ENCODE measurements at regions not wholly inside any gene's neighbourhood (a gene's known extent, or its start where the extent isn't known, plus 50 kb on each side); places are given as distances from the start of the nearest gene placed in this dataset.
"Not testable (repeated sequence)": the region's sequence is repeated elsewhere in the genome, so short reads cannot be mapped to it uniquely, and the experiment has no call there.

DNA sequence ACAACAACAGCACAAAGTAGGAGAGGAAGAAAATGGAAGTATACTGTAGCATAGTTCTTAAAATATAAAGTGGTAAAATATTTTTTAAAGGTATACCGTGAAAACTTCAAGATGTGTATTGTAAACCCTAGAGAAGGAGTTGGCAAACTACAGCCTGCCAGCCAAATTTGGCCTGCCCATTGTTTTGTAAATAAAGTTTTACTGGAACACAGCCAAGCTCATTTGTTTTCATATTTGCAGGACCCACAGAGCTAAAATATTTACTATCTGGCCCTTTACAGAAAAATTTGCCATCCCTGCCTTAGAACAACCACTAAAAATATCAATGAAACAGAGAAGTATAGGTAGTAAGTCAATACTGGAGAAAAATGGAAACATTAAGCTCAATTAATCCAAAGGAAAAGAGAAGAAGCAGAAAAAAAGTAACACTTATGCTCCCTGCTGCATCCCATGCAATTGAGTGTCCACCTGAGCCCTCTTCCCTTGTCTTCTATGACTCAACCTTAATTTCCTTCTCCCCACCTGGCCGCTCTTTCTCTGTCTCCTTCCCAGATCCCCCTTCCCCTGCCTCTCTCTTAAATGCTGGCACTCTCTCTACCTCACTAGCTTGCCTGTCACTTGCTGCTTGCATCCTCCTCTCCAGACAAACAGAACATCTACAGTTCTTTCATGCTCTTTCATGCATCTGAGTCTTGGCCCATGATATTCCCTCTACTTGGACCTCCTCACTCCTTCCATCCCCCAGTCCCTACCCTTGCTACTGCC is 50.6 kb upstream of the FER start:
- no peak for DNase-seq (ENCODE audit: insufficient read length)
- TF ChIP-seq TAF1 (IDR thresholded peaks at IDR 0.05; ENCODE audit: borderline replicate concordance, low read depth, low read length) (no peak), POLR2A (IDR thresholded peaks at IDR 0.05; ENCODE audit: low read depth, low read length) (no peak), POLR2AphosphoS5 (IDR thresholded peaks at IDR 0.05; ENCODE audit: low read depth, low read length) (no peak)
- FAIRE-seq, result no peak

DNA sequence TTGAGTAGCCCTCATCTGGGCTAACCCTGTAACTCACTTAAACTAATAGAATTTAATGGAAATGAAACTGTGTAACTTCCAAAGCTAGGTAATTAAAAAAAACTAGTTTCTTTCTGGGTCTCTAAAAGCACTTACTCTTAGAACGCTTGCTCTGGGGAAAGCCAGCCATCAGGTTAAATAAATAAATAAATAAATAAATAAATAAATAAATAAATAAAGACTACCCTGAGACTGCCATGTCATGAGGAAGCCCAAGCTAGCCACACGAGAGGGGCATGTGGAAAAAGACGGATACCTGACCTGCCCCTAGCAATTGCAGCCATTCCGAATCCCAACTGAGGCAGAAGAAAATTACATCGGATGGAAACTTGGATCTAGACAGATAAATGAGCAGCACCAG is 51.3 kb upstream of the FER start:
- DNase-seq (ENCODE audit: insufficient read length), result no peak
- no peak for FAIRE-seq
- TF ChIP-seq TAF1 (IDR thresholded peaks at IDR 0.05; ENCODE audit: borderline replicate concordance, low read depth, low read length) (no peak), POLR2A (IDR thresholded peaks at IDR 0.05; ENCODE audit: low read depth, low read length) (no peak), POLR2AphosphoS5 (IDR thresholded peaks at IDR 0.05; ENCODE audit: low read depth, low read length) (no peak)

DNA sequence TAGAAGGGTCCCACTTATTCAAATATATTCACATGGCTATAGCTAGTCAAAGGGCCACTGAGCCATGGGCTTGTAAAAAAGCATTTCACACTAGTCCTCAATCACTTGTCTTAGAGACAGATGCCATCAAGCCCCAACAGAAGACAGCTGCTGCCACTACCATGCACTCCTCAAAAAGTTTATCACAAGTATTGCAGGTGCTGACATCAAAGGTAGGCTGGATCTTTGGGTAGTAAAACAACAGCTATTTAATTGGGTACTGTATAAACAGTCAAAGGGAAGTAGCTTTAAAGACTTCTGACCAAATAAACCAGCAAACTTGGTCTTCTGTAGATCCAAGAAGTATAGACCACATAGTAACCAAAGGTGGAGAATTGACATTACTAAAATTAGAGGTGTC is 59.2 kb upstream of the FER start:
- FAIRE-seq, result peak; percentile 67
- TF ChIP-seq TAF1 (IDR thresholded peaks at IDR 0.05; ENCODE audit: borderline replicate concordance, low read depth, low read length), result no peak
- TF ChIP-seq POLR2AphosphoS5 (IDR thresholded peaks at IDR 0.05; ENCODE audit: low read depth, low read length), result no peak
- no peak for TF ChIP-seq POLR2A (IDR thresholded peaks at IDR 0.05; ENCODE audit: low read depth, low read length)
- no peak for DNase-seq (ENCODE audit: insufficient read length)

DNA sequence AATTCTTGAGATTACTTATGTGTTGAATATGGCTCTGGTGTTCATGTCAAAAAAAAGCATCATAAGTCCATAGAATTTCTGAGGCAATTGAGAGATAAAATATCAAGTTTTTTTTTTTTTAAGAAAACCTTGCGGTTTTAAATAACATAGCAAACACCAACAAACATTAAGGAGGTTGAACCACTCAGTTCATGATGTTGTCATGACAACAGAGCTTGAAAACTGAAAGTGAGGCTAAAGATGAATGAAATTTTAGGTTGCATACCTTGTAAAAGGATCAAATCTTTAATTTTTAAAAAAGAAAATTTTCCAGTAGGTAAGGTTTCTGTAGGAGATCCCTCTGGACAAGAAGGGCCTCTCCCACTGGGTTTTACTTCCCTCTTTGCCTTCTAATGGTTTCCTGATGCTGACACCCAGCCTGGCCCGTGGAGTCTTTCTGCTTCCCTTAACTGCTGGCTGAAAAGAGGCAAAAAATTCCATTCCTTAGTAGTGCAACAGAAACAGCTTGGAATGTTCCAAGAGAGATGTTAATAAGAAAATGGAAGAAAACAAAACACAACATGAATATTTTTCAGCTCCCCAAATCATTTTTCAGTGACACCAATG is 60.0 kb upstream of the FER start:
- FAIRE-seq, result peak; percentile 46

DNA sequence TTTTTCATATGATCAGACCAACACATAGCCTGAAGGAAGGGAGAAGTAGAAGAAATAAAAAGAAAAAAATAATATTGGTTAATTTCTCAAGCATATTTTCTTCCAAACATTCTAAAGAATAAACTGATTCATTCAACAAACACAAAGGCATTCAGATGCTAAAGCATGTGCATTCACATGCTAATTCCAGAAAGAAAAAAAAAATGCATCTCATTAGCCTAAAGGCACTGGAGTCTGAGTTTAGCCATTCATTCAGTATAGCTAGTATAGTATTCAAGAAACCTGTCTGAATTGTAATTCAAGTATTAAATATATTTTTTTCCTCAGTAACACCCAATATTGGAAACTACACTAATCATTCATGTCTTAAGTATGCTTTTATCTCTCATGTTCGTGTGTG is 61.0 kb upstream of the FER start:
- TF ChIP-seq TAF1 (IDR thresholded peaks at IDR 0.05; ENCODE audit: borderline replicate concordance, low read depth, low read length), result no peak
- no peak for TF ChIP-seq POLR2AphosphoS5 (IDR thresholded peaks at IDR 0.05; ENCODE audit: low read depth, low read length)
- no peak for TF ChIP-seq POLR2A (IDR thresholded peaks at IDR 0.05; ENCODE audit: low read depth, low read length)
- FAIRE-seq (no peak), DNase-seq (ENCODE audit: insufficient read length) (no peak)

More for the DNA sequence above, 60.0 kb upstream of the FER start:
- DNase-seq (ENCODE audit: insufficient read length), result no peak
- TF ChIP-seq POLR2AphosphoS5 (IDR thresholded peaks at IDR 0.05; ENCODE audit: low read depth, low read length) (no peak), POLR2A (IDR thresholded peaks at IDR 0.05; ENCODE audit: low read depth, low read length) (no peak), TAF1 (IDR thresholded peaks at IDR 0.05; ENCODE audit: borderline replicate concordance, low read depth, low read length) (no peak)

DNA sequence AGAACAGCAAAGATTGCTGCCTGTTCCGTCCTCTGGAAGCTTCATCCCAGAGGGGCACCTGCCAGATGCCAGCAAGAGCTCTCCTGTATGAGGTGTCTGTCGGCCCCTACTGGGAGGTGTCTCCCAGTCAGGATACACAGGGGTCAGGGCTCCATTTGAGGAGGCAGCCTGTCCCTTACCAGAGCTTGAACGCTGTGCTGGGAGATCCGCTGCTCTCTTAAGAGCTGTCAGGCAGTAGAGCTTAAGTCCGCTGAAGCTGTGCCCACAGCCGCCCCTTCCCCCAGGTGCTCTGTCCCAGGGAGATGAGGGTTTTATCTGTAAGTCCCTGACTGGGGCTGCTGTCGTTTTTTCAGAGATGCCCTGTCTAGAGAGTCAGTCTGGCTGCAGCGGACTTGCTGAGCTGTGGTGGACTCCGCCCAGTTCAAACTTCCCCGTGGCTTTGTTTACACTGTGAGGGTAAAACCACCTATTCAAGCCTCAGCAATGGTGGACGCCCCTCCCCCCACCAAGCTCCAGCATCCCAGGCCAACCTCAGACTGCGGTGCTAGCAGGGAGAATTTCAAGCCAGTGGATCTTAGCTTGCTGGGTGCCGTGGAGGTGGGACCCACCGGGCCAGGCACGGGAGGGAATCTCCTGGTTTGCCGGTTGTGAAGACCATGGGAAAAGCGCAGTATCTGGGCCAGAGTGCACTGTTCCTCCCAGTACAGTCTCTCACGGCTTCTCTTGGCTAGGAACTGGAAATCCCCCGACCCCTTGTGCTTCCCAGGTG is 62.1 kb upstream of the FER start:
- not testable (repeated sequence) for FAIRE-seq; DNase-seq (ENCODE audit: insufficient read length)

DNA sequence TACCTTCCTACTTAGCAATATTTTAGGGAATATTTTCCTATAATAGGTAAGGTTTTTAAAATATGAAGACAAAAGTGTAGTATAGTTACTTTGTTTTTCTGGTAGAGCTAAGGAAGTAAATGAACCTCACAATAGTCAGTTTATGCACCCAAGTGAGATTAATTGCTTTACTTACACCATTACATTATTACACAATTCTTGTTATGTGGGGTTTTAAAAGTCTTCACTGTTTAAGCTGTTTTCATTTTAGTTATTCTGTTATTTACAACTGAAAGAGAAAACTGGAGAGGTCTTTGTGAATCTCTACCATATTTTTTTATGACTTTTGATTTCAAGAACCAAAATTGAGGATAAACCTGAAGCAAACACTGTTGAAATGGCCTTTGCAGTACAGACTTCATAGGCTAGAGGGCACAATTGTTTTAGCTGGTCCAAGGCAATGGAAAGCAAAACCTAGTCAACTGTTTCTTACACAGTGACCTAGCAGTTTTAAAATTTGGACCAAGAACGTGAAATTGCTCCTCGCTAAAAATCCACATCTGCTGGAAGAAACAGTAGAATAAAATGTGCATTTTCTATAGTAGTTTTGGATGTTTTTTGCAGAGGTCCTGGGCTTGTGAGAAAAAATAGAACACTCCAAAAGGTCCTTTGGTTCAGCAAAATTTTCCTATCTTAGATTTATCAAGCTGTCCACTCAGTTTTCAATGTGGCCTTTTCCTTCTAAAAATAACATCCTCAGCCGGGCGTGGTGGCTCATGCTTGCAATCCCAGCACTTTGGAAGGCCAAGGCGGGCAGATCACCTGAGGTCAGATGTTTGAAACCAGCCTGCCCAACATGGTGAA is 66.4 kb upstream of the FER start:
- FAIRE-seq (peak; percentile 98), DNase-seq (ENCODE audit: insufficient read length) (peak; percentile 21)
- TF ChIP-seq POLR2AphosphoS5 (IDR thresholded peaks at IDR 0.05; ENCODE audit: low read depth, low read length) (no peak), TAF1 (IDR thresholded peaks at IDR 0.05; ENCODE audit: borderline replicate concordance, low read depth, low read length) (no peak), POLR2A (IDR thresholded peaks at IDR 0.05; ENCODE audit: low read depth, low read length) (no peak)

DNA sequence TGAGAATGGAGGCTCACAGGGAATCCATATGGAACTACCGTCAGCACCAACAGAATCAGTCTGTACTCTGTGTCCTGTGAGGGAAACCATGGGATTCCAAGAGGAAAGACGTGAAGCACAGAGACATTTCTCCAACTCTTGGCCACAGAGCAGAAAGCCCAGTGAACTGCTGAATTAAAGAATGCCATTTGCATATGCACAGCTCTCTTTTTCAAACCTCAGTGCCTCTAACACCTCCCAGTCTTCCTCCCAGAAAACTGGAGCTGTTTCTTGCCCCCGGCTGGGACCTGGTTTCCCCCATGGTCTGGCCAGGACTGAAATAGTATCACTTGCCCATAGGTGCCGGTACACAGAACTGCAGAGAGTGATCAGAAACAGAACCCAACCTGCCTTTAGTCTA is 69.6 kb upstream of the FER start:
- TF ChIP-seq TAF1 (IDR thresholded peaks at IDR 0.05; ENCODE audit: borderline replicate concordance, low read depth, low read length), result no peak
- no peak for TF ChIP-seq POLR2A (IDR thresholded peaks at IDR 0.05; ENCODE audit: low read depth, low read length)
- TF ChIP-seq POLR2AphosphoS5 (IDR thresholded peaks at IDR 0.05; ENCODE audit: low read depth, low read length), result no peak
- DNase-seq (ENCODE audit: insufficient read length) (no peak), FAIRE-seq (peak; percentile 30)

DNA sequence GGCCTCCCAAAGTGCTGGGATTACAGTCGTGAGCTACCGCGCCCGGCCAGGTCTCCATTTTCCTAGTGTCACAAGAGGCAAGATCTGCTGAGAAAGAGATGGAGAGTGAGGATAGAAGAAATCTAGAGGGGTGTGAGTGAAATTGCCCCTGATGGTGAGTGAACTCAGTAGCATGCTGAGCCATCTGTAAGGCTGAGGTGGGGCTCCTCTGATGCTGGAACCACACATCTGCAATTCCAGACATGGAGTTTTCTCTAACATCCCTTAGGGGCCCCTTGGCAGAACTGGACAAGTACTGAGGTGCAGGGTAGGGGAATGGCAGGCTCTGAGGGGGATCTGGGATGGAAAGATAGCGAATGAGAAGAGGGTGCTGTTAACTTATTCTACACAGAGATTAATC is 72.0 kb upstream of the FER start:
- no peak for FAIRE-seq

DNA sequence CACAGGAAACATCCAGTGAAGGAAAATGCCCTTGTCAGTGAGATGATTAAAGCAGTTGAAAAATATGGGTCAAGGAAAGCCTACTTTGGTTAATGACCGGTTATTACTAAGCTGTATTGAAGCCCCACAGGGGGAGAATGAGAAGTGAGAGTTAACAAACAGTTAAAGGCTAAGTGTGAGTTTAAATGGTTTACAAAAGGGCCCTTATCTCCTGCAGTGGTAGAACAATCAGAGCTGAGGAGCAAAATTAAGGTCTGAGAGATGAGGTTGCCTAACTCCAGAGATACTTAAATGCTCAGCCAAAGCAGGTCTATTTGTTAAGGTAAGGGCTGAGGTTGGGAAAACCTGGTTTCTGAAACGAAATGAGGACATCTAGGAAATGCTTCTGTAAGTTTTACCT is 75.1 kb upstream of the FER start:
- no peak for DNase-seq (ENCODE audit: insufficient read length)
- no peak for FAIRE-seq
- TF ChIP-seq POLR2AphosphoS5 (IDR thresholded peaks at IDR 0.05; ENCODE audit: low read depth, low read length) (no peak), POLR2A (IDR thresholded peaks at IDR 0.05; ENCODE audit: low read depth, low read length) (no peak), TAF1 (IDR thresholded peaks at IDR 0.05; ENCODE audit: borderline replicate concordance, low read depth, low read length) (no peak)

More for the DNA sequence above, 72.0 kb upstream of the FER start:
- TF ChIP-seq POLR2A (IDR thresholded peaks at IDR 0.05; ENCODE audit: low read depth, low read length) (no peak), POLR2AphosphoS5 (IDR thresholded peaks at IDR 0.05; ENCODE audit: low read depth, low read length) (no peak), TAF1 (IDR thresholded peaks at IDR 0.05; ENCODE audit: borderline replicate concordance, low read depth, low read length) (no peak)
- no peak for DNase-seq (ENCODE audit: insufficient read length)

Data from GM12892 (cell line).